Effector memory CD4-positive, alpha-beta T cell (primary cell): ENCODE measurements at regions not wholly inside any gene's neighbourhood (a gene's known extent, or its start where the extent isn't known, plus 50 kb on each side); places are given as distances from the start of the nearest gene placed in this dataset.

ENCODE experiments used
- DNase-seq, 3 donors: peaks; one replicate each; pipeline ENCODE4 v3.0.0-alpha.2; 2020
- H3K27ac ChIP-seq: 2 replicates; pipeline ENCODE4 v1.7.0; 2013; ENCODE audit warnings: mild to moderate bottlenecking, low read length, moderate library complexity; ENCODE audit not compliant: insufficient read depth, poor library complexity, severe bottlenecking
- H3K27me3 ChIP-seq: replicated peaks from 2 replicates; pipeline ENCODE4 v1.7.0; 2013; ENCODE audit warnings: mild to moderate bottlenecking, low read length; ENCODE audit not compliant: insufficient read depth, control insufficient read depth, poor library complexity, severe bottlenecking
- H3K36me3 ChIP-seq: 2 replicates; pipeline ENCODE4 v1.7.0; 2013; ENCODE audit warnings: mild to moderate bottlenecking, low read length, moderate library complexity; ENCODE audit not compliant: control insufficient read depth, insufficient read depth
- H3K4me1 ChIP-seq: 2 replicates; pipeline ENCODE4 v1.7.0; 2013; ENCODE audit warnings: low read length, mild to moderate bottlenecking; ENCODE audit not compliant: control insufficient read depth, insufficient read depth, poor library complexity, severe bottlenecking
- H3K4me3 ChIP-seq: 2 replicates; pipeline ENCODE4 v1.7.0; 2013; ENCODE audit warnings: low read length, low read depth, mild to moderate bottlenecking; ENCODE audit not compliant: insufficient read depth, poor library complexity, severe bottlenecking
- H3K9me3 ChIP-seq: 2 replicates; pipeline ENCODE4 v1.7.0; 2013; ENCODE audit warnings: mild to moderate bottlenecking, low read length, moderate library complexity; ENCODE audit not compliant: control insufficient read depth

GRCh38 chr2:57906152-57906732, 140.4 kb upstream of the VRK2 start:
- H3K9me3 ChIP-seq = no peaks in the 10 kb centered on the region
- no peak for DNase-seq
- no peaks in the 10 kb centered on the region for H3K4me1 ChIP-seq
- H3K27me3 ChIP-seq = no peaks in the 10 kb centered on the region
- no peak overlapping the region for H3K27ac ChIP-seq
- no peak overlapping the region for H3K4me3 ChIP-seq
- no peaks in the 10 kb centered on the region for H3K36me3 ChIP-seq

- DNase-seq = no peak
- no peaks in the 10 kb centered on the region for H3K9me3 ChIP-seq
- no peak overlapping the region for H3K27ac ChIP-seq
- H3K4me3 ChIP-seq = no peak overlapping the region
- H3K4me1 ChIP-seq = no peaks in the 10 kb centered on the region
- no peaks in the 10 kb centered on the region for H3K27me3 ChIP-seq
- no peaks in the 10 kb centered on the region for H3K36me3 ChIP-seq
These were observed 139.2 kb upstream of the VRK2 start for GRCh38 chr2:57907411-57907810.

GRCh38 chr2:57908736-57909161, 137.9 kb upstream of the VRK2 start:
- no peak for DNase-seq
- Histone ChIP-seq H3K9me3 (no peaks in the 10 kb centered on the region), H3K27ac (no peak overlapping the region), H3K4me3 (no peak overlapping the region), H3K27me3 (no peaks in the 10 kb centered on the region), H3K36me3 (no peaks in the 10 kb centered on the region), H3K4me1 (no peaks in the 10 kb centered on the region)

- Histone ChIP-seq H3K9me3 (no peaks in the 10 kb centered on the region), H3K36me3 (no peaks in the 10 kb centered on the region), H3K4me3 (no peak overlapping the region), H3K4me1 (no peaks in the 10 kb centered on the region), H3K27me3 (no peaks in the 10 kb centered on the region), H3K27ac (no peak overlapping the region)
- no peak for DNase-seq
These were observed 128.5 kb upstream of the VRK2 start for GRCh38 chr2:57918126-57918525.

GRCh38 chr2:57920342-57920939, 126.2 kb upstream of the VRK2 start:
- no peaks in the 10 kb centered on the region for H3K4me1 ChIP-seq
- no peak overlapping the region for H3K27ac ChIP-seq
- no peak overlapping the region for H3K4me3 ChIP-seq
- no peaks in the 10 kb centered on the region for H3K9me3 ChIP-seq
- no peak for DNase-seq
- H3K27me3 ChIP-seq = no peaks in the 10 kb centered on the region
- H3K36me3 ChIP-seq = no peaks in the 10 kb centered on the region

- Histone ChIP-seq H3K4me1 (no peaks in the 10 kb centered on the region), H3K9me3 (peaks cover 4% of the 10 kb centered on the region), H3K27me3 (no peaks in the 10 kb centered on the region), H3K4me3 (no peak overlapping the region), H3K36me3 (no peaks in the 10 kb centered on the region), H3K27ac (no peak overlapping the region)
- DNase-seq = no peak
These were observed 111.9 kb upstream of the VRK2 start for GRCh38 chr2:57934659-57935058.

GRCh38 chr2:57936216-57936615, 110.4 kb upstream of the VRK2 start:
- Histone ChIP-seq H3K27me3 (no peaks in the 10 kb centered on the region), H3K4me3 (no peak overlapping the region), H3K4me1 (no peaks in the 10 kb centered on the region), H3K9me3 (peaks cover 4% of the 10 kb centered on the region), H3K27ac (no peak overlapping the region), H3K36me3 (no peaks in the 10 kb centered on the region)
- no peak for DNase-seq

- Histone ChIP-seq H3K4me1 (no peaks in the 10 kb centered on the region), H3K36me3 (no peaks in the 10 kb centered on the region), H3K27me3 (no peaks in the 10 kb centered on the region), H3K27ac (no peak overlapping the region), H3K9me3 (peaks cover 4% of the 10 kb centered on the region), H3K4me3 (no peak overlapping the region)
- DNase-seq = no peak
These were observed 109.2 kb upstream of the VRK2 start for GRCh38 chr2:57937456-57937855.

- Histone ChIP-seq H3K4me1 (no peaks in the 10 kb centered on the region), H3K27ac (no peak overlapping the region), H3K36me3 (no peaks in the 10 kb centered on the region), H3K27me3 (no peaks in the 10 kb centered on the region), H3K4me3 (no peak overlapping the region), H3K9me3 (no peaks in the 10 kb centered on the region)
- DNase-seq = no peak
These were observed 104.8 kb upstream of the VRK2 start for GRCh38 chr2:57941816-57942215.

- Histone ChIP-seq H3K27me3 (no peaks in the 10 kb centered on the region), H3K9me3 (no peaks in the 10 kb centered on the region), H3K36me3 (no peaks in the 10 kb centered on the region), H3K4me1 (no peaks in the 10 kb centered on the region), H3K4me3 (no peak overlapping the region), H3K27ac (no peak overlapping the region)
- DNase-seq = no peak
These were observed 103.3 kb upstream of the VRK2 start for GRCh38 chr2:57943315-57943714.
